HG03135 (cell line): ENCODE measurements at regions not wholly inside any gene's neighbourhood (a gene's known extent, or its start where the extent isn't known, plus 50 kb on each side); places are given as distances from the start of the nearest gene placed in this dataset.
"Not testable (repeated sequence)": the region's sequence is repeated elsewhere in the genome, so short reads cannot be mapped to it uniquely, and the experiment has no call there.

Experiments used
- ATAC-seq: cut with Tn5 transposase; IDR thresholded peaks from one replicate; pipeline ENCODE4 v1.9.1; 2021; ENCODE audit warnings: mild to moderate bottlenecking, moderate library complexity; ENCODE audit not compliant: unreplicated experiment

DNA sequence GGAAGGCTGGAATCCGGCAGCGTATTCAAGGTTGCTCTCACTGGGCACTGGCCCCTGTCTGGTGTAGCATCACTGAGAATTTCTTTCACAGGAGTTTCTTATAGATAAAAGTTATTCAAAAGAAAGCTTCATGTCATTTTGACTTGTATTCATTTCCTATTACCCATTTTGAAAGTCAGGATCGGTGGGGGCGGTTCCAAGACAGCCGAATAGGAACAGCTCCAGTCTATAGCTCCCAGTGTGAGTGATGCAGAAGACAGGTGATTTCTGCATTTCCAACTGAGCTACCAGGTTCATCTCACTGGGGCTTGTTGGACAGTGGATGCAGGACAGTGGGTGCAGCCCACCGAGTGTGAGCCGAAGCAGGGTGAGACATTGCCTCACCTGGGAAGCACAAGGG lies 51.5 kb upstream of the CDC42EP3 start:
- not testable (repeated sequence) for ATAC-seq

- no peak for ATAC-seq
Measured at GRCh38 chr2:37730037-37730818, 58.8 kb upstream of the CDC42EP3 start.

- ATAC-seq, result not testable (repeated sequence)
Measured at GRCh38 chr2:37732412-37732811, 61.0 kb upstream of the CDC42EP3 start.

- ATAC-seq, result no peak
Measured at GRCh38 chr2:37733251-37733650, 61.8 kb upstream of the CDC42EP3 start.

DNA sequence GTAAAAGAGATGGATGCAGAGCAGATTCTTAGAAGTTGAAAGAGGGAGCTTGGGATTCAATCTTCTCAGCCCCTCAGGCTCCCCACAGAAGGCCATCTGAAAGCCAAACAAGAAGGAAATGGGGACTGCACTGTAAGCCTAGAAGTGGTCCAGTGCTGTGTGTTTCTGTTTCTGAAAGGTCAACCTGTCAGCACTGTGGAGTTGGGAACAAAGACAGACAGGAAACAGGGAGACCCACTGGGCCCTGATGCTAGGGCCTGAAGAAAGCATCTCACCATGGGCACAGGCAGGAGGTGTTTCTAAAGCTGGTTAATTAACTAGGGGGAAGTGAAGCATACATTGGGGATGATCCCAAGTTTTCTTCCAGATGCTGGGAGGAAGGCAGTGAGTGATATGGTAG lies 62.5 kb upstream of the CDC42EP3 start:
- ATAC-seq, result not testable (repeated sequence)

GRCh38 chr2:37734891-37735523 lies 63.6 kb upstream of the CDC42EP3 start:
- not testable (repeated sequence) for ATAC-seq

DNA sequence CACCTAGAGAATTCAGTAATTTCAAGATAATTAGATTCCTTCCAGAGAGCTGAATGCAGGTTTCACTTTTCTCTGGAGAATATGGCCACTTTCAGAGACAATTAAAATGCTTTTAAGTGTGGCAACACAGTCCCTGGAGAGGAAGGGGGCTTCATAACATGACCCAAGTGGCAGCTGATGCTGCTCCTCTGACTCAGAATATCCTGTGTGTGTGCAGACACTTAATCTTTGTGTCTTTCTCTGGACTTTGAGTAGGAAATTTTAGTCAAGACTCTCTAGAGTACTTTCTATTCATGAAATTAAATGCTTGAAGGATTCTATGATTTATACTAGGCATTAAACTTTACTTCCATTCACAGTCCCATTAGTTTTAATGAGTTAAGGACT lies 64.1 kb upstream of the CDC42EP3 start:
- not testable (repeated sequence) for ATAC-seq

- no peak for ATAC-seq
Measured at GRCh38 chr2:37737507-37737906, 66.1 kb upstream of the CDC42EP3 start.

- ATAC-seq, result no peak
Measured at GRCh38 chr2:37738266-37738885, 66.9 kb upstream of the CDC42EP3 start.

- no peak for ATAC-seq
Measured at GRCh38 chr2:37739153-37739552, 67.7 kb upstream of the CDC42EP3 start.

- no peak for ATAC-seq
Measured at GRCh38 chr2:37740164-37740739, 68.8 kb upstream of the CDC42EP3 start.

DNA sequence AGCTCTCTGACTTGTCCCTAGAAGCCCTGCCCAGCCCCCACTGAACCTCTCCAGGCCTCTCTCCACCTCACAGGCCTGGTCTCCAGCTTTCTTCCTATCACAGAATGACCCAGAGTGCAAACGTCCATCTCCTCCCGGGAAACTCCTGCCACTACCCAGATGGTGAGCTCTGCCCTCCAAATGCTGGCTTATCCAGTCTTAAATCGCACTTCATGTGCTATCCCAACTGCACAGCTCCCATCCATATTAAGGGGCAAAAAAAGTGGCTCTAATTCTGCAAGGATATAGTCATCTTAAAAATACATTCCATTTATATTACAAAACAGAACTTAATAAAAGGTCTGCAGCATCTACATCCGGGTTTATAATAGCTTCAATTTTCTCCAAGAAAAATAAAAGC lies 70.8 kb upstream of the CDC42EP3 start:
- ATAC-seq, result no peak

DNA sequence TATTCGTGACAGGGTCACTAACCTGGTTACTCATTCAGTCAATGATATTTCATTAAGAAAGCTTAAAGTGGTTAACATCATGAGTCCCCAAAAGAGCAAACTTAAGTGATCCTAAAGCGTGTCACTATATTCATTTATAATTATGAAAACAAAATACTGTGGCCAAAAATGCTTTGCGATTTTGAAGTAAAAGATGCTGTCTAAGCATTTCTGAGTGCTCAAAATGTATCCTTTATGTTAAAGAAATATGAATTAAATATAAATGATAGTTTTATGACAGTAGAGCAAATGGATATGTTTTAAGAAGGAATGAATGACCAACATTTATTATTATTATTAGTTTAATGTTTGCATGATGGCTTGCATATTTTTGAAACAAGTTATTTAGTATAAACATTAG lies 72.6 kb upstream of the CDC42EP3 start:
- ATAC-seq, result no peak

DNA sequence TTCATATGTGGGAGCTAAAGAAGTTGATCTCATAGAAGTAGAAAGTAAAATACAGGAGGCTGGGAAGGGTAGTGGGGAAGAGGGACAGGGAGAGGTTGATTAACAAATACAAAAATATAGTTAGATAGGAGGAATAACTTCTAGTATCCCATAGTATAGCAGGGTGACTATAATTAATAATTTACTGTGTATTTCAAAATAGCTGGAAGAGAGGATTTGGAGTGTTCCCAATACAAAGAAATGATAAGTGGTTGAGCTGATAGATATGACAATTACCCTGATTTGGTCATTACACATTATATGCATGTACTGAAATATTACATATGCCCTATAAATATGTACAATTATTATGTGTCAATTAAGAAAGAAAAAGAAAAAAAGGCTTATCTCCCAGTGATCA lies 73.5 kb upstream of the CDC42EP3 start:
- not testable (repeated sequence) for ATAC-seq

DNA sequence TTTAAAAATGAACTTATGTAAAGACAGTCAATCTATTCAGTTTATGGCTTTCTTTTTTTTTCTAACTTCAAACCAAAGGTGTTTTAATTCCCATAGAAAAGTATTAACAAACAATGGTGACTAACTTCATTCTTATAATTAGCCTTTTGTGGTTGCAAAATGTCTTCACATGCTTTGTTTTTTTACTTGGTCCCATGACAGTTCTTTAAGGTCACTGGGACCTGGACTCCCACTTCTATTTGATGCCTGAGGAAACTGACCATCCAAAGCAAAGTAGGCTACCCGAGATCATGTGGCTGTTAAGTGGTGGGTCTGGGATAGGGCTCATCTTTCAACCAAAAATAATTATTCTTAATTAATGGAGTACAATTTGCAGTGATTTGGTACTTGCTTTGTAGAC lies 74.6 kb upstream of the CDC42EP3 start:
- not testable (repeated sequence) for ATAC-seq

- ATAC-seq, result no peak
Measured at GRCh38 chr2:37746883-37747282, 75.4 kb upstream of the CDC42EP3 start.

DNA sequence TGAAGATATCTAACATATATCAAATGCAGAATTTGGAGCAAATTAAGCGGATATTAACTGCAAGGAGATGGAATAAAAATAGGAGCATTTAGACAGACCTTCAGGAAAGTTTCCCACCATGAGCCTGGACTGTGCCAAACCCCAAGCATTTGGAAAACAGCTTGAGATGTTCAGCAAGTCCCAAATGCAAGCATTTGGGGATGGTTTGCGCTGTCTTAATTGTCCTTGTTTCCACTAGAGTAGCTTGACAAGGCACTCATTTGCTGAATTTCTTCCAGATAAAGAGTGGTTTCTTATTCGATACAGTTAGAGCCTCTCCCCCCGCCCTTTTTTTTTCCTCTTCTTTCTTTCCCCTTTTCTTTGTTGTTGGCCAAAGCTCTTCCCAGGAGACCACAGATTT lies 77.1 kb upstream of the CDC42EP3 start:
- ATAC-seq, result no peak

DNA sequence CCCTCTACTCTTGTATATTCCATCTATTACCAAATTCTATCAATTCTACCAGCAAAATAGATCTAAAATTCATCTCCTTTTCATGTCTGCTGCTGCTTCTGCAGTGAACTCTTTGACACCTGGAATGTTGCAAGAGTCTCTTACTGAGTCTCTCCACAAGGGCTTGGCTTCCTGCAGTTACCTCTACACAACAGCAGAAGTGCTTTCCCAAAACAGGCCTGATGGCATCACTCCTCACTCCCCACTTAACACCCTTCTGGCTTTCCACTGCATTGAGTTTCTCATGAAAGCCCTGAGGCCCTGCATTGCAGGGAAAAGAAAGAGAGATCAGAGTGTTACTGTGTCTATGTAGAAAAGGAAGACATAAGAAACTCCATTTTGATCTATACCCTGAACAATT lies 78.8 kb upstream of the CDC42EP3 start:
- ATAC-seq, result not testable (repeated sequence)

- ATAC-seq, result no peak
Measured at GRCh38 chr2:37752766-37753165, 81.3 kb upstream of the CDC42EP3 start.

GRCh38 chr2:37753758-37754157 lies 82.3 kb upstream of the CDC42EP3 start:
- ATAC-seq, result no peak

GRCh38 chr2:37755961-37756559 lies 84.6 kb upstream of the CDC42EP3 start:
- ATAC-seq, result not testable (repeated sequence)
